NCI-H187 treated with DMSO at 0.1 percent for 48 hours (cell line): ENCODE measurements at regions not wholly inside any gene's neighbourhood (a gene's known extent, or its start where the extent isn't known, plus 50 kb on each side); places are given as distances from the start of the nearest gene placed in this dataset.

Experiments used
- DNase-seq: peaks from one replicate; lab custom pipeline; 2025; lab: John Stamatoyannopoulos, UW

DNA sequence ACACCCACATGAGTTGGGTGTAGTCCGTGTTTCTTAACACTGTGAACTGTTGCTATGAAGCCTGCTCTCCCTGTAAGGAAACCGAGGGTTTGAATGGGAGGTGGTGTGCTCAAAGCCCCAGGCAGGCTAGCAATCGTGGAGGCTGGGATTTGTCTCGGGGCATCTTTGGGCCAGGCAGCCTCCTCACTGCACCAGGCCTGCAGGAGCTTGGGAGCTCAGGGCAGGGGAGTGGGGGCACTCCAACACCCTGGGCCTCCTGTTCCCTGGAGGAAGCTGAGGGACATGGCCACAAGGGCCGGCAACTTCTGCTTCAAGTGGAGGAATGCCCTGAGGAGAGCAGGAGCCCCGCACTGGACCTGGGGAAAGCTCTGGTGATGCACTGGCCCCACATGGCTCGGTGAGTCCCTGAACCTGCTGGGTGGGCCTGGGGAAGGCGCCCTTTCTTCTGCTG, 164.7 kb upstream of the B3GAT1 start:
- no peak for DNase-seq

DNA sequence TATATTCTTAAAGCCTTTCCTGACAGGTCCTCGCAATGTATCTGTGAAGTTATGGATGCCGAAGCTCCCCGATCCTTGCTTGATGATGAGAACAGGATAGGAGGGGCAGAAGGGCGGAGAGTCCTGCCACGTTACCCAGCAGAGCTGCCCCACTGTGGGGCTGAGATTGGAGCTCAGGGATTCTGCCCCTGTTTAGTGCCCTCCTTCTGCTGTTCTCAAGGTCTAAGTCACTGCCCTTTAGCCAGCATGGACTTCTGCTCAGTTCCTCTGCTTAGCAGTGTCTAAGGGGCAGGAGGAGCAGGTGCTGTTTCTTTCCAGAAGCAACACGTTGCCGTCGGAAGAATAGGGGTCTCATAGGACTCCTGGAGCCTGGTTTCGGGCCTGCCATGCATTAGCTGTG, 164.2 kb upstream of the B3GAT1 start:
- DNase-seq = no peak

DNA sequence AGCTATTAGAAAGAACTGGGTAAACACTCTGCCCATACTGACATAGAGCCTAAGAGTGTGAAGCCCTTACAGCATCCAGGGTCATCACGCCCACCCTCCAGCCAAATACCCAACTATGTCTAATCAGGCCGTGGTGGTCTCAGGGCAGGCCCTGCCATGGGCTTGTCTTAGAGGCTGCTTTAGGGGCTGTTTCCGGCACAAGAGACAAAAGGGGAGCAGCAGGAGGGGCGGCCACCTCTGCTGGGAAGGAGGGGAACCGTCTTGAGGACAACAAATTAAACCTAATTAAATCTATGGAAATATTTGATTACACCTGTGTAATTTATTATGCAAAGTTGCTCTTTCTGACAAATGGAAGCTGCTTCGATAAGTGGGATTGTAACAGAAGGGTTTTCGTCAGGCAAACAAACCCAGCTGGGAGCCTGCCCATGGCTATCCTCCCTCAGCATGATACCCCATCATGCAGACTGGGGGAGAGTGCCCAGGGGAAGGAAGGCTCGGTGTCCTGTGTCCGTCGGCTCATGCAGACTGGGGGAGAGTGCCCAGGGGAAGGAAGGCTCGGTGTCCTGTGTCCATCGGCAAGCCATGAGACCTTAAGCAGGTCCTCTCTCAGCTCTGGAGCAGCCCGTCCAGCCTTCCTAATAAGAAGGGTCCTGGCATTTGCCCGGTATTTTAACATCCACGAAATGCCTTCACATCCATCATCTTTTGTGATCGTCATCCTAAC, 163.6 kb upstream of the B3GAT1 start:
- no peak for DNase-seq

DNA sequence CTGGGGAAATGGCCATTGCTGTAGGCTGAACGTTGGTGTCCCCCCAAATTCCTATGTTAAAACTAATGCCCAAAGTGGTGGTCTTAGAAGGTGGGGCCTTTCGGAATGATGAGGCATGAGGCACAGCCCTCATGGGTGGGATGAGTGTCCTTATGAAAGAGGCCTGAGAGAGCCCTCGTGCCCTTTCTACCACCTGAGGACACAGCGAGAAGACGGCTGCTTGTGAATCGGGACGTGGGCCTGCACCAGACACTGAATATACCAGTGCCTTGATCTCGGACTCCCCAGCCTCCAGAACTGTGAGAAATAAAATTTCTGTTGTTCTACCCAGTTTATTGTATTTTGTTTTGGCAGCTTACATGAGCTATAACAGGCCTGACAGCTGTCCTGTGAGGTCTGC, 162.9 kb upstream of the B3GAT1 start:
- DNase-seq = no peak

DNA sequence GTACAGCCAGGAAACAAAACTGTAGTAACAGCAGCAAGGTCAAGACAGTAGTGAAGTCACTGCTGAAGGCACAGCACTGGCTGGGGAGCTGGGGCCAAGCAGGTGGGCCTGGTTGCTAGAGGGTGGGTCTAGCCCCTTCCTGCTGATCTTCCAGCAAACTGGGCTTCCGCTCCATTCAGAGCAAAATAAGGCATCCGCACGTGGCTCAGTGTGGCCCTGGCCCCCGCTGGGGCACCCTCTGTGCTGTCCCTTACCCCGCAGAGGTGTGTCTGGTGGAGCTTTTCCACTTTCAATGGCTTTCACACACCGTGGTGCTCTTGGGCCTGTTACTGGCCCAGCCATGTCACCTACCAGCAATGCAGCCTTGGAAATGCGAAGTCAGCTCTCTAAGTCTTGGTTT, 162.4 kb upstream of the B3GAT1 start:
- no peak for DNase-seq

DNA sequence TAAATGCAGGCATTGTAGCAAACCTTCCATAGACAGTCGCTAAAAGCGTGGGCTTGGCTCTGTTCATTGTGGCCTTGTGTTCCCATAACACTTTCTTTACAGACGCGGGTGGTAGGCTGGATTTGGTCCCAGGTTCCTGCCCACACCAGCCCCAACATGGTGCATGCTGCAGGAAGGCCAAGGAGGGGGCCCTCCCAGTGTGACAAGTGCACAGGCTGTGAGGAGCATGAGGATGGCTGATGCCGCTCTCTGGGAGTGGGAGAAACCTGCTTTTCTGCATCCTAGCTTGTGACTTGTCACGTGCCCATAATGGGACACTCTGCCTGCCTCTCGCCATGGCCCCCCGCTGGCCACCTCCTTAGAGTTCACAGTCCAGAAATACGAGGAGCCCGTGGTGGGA, 161.8 kb upstream of the B3GAT1 start:
- DNase-seq = no peak

DNA sequence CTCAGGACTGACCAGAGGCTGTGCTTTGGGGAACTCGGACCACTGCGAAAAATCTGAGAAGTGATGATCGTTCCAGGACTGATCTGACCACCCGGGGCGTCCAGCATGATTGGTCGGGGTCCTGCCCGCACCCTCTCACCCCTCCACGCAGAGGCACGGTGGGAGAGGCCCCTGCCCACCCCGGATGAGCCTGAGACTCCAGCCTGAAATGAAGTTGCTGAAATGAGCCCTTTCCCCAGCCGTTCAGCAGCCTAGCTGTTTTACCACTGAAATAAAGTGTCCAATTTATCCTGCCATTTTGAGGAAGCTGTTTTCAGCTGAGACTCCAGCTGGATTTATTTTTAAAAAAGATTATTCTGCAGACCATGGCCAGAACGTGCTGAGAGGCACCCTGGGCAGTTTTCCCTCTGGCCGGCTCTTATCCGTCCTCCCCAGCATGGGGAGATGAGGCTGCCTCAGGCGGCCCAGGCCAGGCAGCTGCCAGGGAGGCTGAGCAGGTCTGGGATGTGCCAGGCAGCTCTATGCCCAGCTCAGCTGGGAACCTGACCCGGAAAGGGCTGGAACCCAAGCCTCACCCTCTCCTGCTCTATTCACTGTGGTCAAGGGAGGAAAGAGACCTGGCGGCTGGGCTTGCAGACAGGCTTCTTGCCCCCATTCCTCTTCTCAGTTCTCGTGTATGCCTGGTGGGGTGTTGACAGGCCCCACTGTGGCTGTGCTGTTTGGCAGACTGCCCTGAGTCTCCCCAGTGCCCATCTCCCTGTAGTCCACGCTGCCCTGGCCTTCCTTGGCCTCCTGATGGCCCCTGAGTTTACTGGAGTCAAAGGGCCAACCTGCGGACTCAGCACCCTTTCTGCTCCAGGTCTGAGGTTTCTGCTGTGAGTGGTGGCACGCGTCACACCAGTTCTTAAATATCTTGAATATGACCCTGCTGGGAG, 161.0 kb upstream of the B3GAT1 start:
- DNase-seq = no peak

DNA sequence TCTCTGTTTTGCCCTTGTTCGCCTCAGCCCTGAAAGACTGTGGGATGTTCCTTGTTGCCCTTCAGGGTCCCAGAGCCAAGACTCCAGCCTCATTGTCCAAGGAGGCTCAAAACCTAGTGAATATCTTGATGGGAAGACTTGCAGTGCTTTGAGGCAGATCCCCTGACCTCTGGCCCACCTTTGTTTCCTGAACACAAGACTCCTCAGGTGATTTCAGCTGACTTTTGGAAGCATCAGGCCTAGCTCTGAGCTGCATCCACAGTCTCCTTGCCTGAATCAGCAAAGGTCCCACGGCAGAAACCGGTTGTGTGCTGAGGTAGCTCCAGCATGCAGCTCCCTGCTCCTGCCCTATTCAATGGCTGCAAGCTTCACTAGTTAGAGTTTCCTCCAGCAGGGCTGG, 159.3 kb upstream of the B3GAT1 start:
- no peak for DNase-seq

DNA sequence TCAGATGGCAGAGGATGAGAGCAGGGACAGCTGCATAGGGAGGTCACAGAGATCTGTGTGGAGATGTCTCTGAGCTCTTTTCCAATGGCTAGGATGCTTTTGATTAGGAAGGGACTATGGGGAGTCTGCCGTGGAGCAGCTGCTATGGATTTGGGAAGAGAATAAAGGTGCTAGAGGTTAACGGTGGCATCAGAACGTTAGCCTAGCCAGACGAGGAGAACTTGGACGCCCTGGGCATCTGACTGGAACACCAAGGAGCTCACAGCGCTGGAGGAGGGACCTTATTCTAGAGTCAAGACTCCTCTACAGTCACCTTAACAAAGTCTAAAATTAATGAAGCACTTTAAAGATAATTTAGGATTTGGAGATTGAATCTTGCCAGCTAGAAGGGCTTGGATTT, 157.2 kb upstream of the B3GAT1 start:
- no peak for DNase-seq

DNA sequence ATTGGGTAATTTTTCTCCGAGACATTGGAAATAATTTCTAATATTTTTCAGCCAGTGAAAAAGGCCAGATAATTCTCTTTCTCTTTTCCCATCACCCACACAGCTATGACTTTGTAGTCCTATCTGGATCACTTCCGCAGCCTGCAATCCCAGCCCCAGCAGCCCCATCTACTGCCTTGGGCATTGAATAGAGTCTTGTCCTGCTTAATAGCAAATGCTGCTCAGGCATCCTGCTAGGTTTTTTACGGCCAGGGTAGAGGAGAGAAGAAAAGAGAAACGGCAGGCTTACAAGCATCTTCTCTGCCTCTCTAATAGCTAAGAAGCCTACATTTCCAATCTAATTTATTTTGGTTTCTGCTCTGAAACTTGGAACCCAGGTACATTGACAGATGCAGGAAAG, 154.3 kb upstream of the B3GAT1 start:
- no peak for DNase-seq

DNA sequence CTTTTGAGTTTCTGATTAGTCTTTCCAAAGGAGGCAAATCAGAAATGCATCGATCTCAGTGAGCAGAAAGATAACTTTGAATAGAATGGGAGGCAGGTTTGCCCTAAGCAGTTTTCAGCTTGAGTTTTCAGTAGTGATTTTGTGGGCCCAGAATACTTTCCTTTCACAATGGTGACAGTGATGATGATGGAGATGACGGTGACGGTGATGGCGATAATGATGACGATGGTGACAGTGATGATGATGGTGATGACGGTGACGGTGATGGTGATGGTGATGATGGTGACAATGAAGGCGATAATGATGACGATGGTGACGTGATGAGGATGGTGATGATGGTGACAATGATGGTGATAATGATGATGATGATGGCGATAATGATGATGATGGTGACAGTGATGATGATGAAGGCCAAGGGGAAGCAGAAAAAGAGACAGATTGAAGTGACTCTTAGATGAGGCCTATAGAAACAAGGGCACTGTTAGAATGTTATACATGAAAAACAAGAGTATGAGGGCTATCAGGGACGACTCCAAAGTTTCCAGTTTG, 153.4 kb upstream of the B3GAT1 start:
- no peak for DNase-seq

DNA sequence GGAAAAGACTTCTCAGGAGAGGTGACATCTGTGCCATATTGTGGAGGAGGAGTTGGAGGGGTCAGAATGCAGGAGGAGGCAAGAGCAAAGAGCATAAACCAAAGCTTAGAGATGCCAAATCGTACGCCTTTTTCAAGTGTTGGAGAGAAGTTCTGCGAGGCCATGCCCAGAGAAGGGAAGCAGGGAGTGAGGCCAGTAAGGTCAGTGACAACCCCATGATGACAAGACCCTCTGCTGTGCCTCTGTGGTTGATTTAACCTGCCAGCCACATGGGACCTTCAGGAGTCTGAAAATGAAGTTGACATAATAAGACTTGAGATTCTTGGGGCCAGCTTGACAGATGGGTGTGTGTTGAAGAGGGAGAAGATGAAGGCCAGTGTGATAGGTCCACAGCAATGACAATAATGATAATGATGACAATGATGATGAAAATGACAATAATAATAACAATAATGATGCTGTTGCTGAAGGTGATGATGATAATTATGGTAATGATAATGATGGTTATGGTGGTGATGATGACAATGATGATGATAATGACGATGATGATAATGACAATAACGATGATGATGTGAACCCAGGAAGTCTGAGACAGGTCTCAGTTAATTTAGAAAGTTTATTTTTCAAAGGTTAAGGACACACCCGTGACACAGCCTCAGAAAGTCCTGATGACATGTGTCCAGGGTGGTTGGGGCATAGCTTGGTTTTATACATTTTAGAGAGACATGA, 152.6 kb upstream of the B3GAT1 start:
- DNase-seq = no peak

DNA sequence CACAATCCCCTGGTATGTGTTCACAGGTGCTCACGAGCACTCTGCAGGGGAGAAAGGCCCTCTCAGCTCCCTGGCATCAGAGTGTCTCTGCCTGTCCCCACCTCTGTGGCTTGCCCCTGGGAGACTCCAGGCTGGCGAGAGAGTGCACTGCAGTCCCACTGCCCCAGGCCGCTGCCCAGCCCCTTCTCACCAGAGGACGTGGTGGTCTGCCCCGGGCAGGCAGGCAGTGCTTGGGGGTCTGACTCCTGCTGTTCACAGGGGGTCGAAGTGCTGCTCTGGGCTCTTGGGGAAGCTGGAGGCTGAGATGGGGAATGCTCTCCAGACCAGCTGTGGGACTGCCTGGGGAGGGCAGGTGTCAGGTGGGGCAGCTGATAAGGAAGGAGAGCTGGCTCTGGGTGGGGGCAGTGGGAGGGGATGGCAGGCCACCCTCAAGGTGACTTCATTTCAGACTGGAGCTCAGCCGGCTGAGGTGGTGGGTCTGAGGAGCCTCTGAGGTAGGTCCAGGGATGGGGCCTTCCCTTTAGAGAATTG, 151.0 kb upstream of the B3GAT1 start:
- no peak for DNase-seq

DNA sequence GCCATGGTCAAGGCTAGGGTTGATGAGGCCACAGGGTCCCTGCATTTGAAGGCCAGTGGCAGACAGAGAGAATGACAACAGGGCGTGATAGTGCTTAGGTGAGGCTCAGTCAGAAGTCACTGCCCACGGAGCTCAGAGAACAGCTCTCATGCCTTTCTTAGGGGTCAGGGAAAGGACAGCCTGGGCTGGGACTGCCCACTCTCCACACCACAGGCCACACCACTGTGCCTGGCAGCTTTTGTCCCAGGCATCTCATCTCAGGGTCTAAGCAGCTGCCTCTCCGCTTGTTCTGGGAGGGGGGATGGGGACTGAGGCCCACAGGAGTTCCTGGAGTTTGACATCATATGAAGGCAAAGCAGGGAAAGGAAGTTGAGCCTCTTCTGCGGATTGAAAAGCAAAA, 150.2 kb upstream of the B3GAT1 start:
- no peak for DNase-seq

DNA sequence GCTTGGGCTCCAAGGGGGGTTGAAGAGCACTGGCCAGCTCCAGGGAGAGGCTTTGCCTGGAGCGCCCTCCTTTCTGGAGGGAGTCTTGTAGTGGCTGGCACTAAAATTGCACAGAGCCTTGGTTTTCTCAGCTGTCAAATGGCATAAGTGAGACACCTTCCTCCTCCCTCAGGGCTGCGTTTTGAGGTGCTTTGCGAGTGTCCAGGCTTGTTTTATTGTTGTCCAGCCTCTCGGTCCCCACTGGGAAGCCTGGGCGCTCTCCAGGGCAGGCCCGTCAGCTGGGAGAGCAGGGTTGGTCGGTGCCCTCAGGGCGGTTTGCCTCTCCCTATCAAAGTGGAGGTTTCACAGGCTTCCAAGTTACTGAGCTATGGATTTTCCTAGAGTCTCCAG, 149.3 kb upstream of the B3GAT1 start:
- DNase-seq = no peak

DNA sequence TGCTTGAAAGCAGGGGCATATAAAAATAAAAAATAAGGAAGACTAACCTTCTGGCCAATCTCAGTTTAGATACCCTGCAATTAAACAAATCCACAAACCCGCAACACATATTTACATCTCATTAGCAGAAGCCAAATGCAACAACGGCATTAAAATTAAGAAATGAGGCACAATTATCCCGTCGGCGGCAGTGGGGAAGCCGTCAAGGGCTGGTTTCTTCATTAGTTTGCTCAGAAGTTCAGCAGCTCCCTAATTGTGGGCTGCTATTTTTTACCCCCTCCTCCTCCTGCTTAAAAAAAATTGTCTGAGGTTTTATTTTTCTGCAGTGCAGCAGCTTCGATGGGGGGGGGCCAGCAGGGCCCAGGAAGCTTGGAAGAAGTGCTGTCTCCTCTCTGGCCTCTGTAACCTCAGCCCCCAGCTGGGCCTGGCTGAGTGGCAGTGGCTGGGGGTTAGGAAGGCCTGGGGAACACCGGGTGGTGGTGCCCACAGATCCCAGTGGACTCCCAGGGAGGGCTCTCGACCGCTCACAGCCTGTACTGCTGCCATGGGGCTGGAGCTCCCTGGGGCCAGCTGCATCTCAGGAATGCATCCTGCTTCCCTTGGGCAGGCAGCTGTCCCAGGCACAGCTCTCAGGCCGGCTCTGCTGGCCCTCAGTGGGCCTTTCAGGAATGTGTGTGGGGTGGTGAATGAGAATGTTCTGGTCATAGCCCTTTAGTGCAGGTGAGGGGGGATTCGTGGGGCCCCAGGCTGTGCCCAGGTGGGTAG, 148.7 kb upstream of the B3GAT1 start:
- DNase-seq = no peak

DNA sequence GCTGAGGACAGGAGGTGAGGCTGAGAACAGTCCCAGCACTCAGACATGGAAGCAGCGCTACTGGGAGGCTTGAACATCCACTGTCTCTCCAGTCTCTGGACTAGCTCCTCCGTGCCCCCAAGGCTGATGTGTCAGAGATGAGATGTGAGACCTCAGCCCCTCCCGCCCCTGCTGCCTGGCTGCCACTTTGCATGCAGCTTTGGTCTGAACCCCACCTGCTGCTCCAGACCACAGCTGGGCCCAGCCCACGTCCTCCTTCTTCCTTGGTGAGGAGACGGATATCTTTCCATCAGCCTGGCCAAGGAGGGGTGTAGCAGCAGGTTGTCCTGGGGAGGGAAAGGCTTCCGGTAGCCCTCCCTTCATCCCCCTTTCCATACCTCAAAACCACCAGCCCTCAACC, 148.0 kb upstream of the B3GAT1 start:
- no peak for DNase-seq

DNA sequence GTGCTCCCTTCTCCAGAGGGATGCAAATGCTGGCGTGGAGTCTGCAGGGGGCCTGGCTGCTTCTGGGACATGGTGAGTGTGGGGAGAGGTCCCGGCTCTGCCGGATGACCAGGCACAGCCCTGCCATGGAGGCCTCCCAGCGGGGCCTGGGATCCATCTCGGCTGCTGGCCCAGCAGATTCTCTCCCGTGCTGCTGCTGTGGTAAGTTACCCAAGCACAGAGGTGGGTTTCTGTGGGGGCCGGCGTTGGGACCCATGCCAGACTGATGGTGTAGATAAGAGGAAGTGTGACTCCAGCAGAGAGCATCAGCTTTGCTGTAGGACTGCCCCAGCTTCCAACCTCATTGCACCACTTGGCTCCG, 147.5 kb upstream of the B3GAT1 start:
- no peak for DNase-seq

DNA sequence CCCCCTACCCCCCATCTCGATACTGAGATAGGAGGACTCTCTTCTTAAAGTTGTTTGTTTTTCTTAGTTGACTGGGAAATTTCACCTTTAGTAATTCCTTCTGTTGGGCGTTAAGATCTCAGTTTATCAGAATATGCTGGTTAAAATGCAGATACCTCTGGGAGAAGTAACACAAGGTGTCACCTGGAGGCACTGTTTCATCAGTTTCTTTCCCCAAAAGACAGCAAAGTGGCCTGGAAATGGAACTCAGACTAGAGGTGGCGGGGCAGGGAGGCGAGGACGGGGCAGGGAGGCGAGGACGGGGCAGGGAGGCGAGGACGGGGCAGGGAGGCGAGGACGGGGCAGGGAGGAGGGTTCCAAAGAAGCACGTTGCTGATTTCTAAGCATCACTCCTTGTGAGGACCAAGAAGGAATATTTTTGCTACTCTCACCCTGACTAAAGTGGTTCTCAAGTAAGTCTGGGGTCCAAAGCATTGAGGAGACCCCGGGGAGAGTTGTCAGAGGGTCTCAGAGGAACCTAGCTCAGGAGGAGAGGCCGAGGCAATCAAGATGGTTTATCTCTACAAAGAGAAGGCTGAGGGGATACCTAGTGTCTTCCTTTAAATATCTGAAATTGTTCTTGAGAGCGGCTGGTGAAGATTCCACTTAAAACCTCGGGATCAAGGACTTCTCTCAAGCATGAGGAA, 147.0 kb upstream of the B3GAT1 start:
- DNase-seq = no peak

DNA sequence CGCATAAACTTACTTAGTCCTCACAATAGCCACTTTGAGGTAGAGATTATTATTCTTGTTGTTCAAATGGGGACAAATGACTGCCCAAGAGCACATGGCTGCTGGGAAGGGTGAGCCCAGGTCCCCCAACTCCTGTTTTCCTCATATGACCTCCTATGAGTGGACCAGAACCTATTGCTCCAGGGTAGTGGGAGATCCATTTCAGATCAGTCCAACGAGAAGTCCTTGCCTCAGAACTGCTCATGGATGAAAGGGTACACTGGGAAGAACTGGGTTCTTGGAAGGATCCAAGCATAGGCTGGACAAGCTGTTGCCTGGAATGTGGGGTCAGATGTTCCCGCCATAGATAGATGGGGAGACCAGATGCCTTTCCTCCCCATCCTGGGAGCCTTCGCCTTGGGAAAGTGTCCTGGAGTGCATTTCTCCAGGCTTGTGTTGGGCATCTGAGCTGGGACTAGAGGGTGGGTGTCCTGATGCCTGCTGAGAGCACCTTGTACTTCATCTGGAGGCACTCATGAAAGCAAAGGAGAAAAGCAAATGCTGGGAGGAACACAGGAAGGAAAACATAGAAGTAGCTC, 146.3 kb upstream of the B3GAT1 start:
- no peak for DNase-seq
